GM23338 (cell line): ENCODE measurements at regions not wholly inside any gene's neighbourhood (a gene's known extent, or its start where the extent isn't known, plus 50 kb on each side); places are given as distances from the start of the nearest gene placed in this dataset.

Experiments
- ATAC-seq: fragments of 200-7000 bp; cut with Tn5 transposase; 3 replicates; pipeline ENCODE4 v1.9.1; 2020
- DNase-seq: peaks from one replicate; pipeline ENCODE4 v3.0.0-alpha.2; 2015; ENCODE audit warnings: low spot score
- H2AFZ ChIP-seq: fragments of 200-600 bp; sonication (generic); 2 replicates; pipeline ENCODE4 v1.8.0; 2016; ENCODE audit warnings: antibody characterized with exemption, mild to moderate bottlenecking, moderate library complexity
- H3F3A ChIP-seq: fragments of 200-600 bp; sonication (generic); replicated peaks from 2 replicates; pipeline ENCODE4 v1.8.0; 2017; ENCODE audit warnings: antibody characterized with exemption, mixed run types, low read depth
- H3K27ac ChIP-seq: fragments of 200-600 bp; sonication (generic); 2 replicates; pipeline ENCODE4 v1.6.1; 2016; ENCODE audit warnings: low read depth
- H3K27me3 ChIP-seq: fragments of 200-600 bp; sonication (generic); 2 replicates; pipeline ENCODE4 v1.8.0; 2016; ENCODE audit warnings: mild to moderate bottlenecking, mixed run types, moderate library complexity; ENCODE audit not compliant: insufficient read depth
- H3K36me3 ChIP-seq: fragments of 200-600 bp; sonication (generic); 2 replicates; pipeline ENCODE4 v1.8.0; 2016; ENCODE audit warnings: mild to moderate bottlenecking; ENCODE audit not compliant: insufficient read depth
- H3K4me1 ChIP-seq: fragments of 200-600 bp; sonication (generic); 2 replicates; pipeline ENCODE4 v1.8.0; 2016; ENCODE audit warnings: mild to moderate bottlenecking, moderate library complexity; ENCODE audit not compliant: insufficient read depth
- H3K4me2 ChIP-seq: fragments of 200-600 bp; sonication (generic); 2 replicates; pipeline ENCODE4 v1.7.1; 2017; ENCODE audit warnings: mixed run types
- H3K4me3 ChIP-seq: fragments of 200-600 bp; sonication (generic); 2 replicates; pipeline ENCODE4 v1.6.1; 2016; ENCODE audit warnings: mixed run types
- H3K79me2 ChIP-seq: fragments of 200-600 bp; sonication (generic); replicated peaks from 2 replicates; pipeline ENCODE4 v1.8.0; 2017; ENCODE audit warnings: mild to moderate bottlenecking; ENCODE audit not compliant: insufficient read depth
- H3K9me2 ChIP-seq: fragments of 200-600 bp; sonication (generic); 2 replicates; pipeline ENCODE4 v1.8.0; 2017; ENCODE audit not compliant: insufficient read depth
- H4K20me1 ChIP-seq: fragments of 200-600 bp; sonication (generic); replicated peaks from 2 replicates; pipeline ENCODE4 v1.8.0; 2017; ENCODE audit warnings: mild to moderate bottlenecking; ENCODE audit not compliant: insufficient read depth
- H3K27ac Mint-ChIP-seq: 2 replicates; pipeline ENCODE4 v1.8.0; 2020; ENCODE audit warnings: inconsistent platforms, mild to moderate bottlenecking, moderate library complexity, mixed read lengths
- H3K27me3 Mint-ChIP-seq: 3 replicates; pipeline ENCODE4 v1.8.0; 2022; ENCODE audit warnings: low read depth, mild to moderate bottlenecking, moderate library complexity, mixed read lengths, inconsistent platforms; ENCODE audit not compliant: insufficient read depth, poor library complexity
- H3K36me3 Mint-ChIP-seq: 3 replicates; pipeline ENCODE4 v1.8.0; 2021; ENCODE audit warnings: low read depth, mild to moderate bottlenecking, inconsistent platforms, moderate library complexity, mixed read lengths
- H3K4me1 Mint-ChIP-seq: 3 replicates; pipeline ENCODE4 v1.8.0; 2020; ENCODE audit warnings: mild to moderate bottlenecking, inconsistent platforms, mixed read lengths
- H3K4me3 Mint-ChIP-seq: 3 replicates; pipeline ENCODE4 v1.8.0; 2021; ENCODE audit warnings: moderate library complexity, mild to moderate bottlenecking, inconsistent platforms, mixed read lengths
- H3K9me3 Mint-ChIP-seq: 3 replicates; pipeline ENCODE4 v1.8.0; 2020; ENCODE audit warnings: moderate library complexity, mild to moderate bottlenecking, inconsistent platforms, mixed read lengths
- EZH2 ChIP-seq: fragments of 200-600 bp; sonication (generic); IDR thresholded peaks from one replicate; pipeline ENCODE4 v1.8.0; 2017; ENCODE audit warnings: antibody characterized with exemption, mild to moderate bottlenecking, low read depth; ENCODE audit not compliant: unreplicated experiment
- EZH2phosphoT487 ChIP-seq: fragments of 200-600 bp; sonication (generic); IDR thresholded peaks from one replicate; pipeline ENCODE4 v1.8.1; 2018; ENCODE audit warnings: antibody characterized with exemption; ENCODE audit not compliant: unreplicated experiment
- NANOG ChIP-seq: IDR thresholded peaks from 2 replicates; pipeline ENCODE4 v1.6.1; 2016; ENCODE audit warnings: antibody characterized with exemption, borderline replicate concordance
- POLR2AphosphoS5 ChIP-seq: IDR thresholded peaks from 2 replicates; pipeline ENCODE4 v1.6.1; 2016; ENCODE audit warnings: antibody characterized with exemption, low read depth
- ZNF114 ChIP-seq: fragments of 250-450 bp; sonication (Bioruptor Pico); IDR thresholded peaks from 2 replicates; pipeline ENCODE4 v1.5.0; 2020; ENCODE audit warnings: mild to moderate bottlenecking, moderate library complexity
- TF ChIP-seq, protein P1 (sequence below): fragments of 250-450 bp; sonication (Bioruptor Pico); IDR thresholded peaks from 2 replicates; pipeline ENCODE4 v1.5.0; 2020; ENCODE audit warnings: mild to moderate bottlenecking, moderate library complexity
- TF ChIP-seq, protein P2 (sequence below): IDR thresholded peaks from one replicate; pipeline ENCODE4 v1.6.1; 2018; ENCODE audit warnings: antibody characterized with exemption; ENCODE audit not compliant: unreplicated experiment

DNA sequence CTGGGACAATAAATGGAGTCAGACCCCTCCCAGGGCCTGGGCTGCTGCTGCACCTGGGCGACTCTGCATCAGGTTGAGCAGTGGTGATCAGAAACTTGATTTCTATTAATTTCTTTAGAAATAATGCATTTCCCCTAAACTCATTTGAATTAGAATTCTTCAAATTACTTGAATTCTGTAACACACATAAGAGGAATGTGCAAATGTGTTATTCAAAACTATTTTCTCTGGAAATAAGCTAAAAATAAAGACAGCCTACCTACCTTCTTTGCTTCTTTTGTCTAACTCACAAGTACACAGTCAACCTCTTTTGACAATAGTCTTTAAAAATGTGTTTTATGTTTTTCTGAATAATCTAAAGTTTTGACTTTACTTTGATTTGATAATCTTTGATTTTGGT, 433.0 kb downstream of the KLF12 start (continued):
- TF ChIP-seq EZH2phosphoT487 (no peak), ZNF114 (CRISPR knock-in tag) (no peak), POLR2AphosphoS5 (no peak), EZH2 (no peak)
- TF ChIP-seq, protein P1, sequence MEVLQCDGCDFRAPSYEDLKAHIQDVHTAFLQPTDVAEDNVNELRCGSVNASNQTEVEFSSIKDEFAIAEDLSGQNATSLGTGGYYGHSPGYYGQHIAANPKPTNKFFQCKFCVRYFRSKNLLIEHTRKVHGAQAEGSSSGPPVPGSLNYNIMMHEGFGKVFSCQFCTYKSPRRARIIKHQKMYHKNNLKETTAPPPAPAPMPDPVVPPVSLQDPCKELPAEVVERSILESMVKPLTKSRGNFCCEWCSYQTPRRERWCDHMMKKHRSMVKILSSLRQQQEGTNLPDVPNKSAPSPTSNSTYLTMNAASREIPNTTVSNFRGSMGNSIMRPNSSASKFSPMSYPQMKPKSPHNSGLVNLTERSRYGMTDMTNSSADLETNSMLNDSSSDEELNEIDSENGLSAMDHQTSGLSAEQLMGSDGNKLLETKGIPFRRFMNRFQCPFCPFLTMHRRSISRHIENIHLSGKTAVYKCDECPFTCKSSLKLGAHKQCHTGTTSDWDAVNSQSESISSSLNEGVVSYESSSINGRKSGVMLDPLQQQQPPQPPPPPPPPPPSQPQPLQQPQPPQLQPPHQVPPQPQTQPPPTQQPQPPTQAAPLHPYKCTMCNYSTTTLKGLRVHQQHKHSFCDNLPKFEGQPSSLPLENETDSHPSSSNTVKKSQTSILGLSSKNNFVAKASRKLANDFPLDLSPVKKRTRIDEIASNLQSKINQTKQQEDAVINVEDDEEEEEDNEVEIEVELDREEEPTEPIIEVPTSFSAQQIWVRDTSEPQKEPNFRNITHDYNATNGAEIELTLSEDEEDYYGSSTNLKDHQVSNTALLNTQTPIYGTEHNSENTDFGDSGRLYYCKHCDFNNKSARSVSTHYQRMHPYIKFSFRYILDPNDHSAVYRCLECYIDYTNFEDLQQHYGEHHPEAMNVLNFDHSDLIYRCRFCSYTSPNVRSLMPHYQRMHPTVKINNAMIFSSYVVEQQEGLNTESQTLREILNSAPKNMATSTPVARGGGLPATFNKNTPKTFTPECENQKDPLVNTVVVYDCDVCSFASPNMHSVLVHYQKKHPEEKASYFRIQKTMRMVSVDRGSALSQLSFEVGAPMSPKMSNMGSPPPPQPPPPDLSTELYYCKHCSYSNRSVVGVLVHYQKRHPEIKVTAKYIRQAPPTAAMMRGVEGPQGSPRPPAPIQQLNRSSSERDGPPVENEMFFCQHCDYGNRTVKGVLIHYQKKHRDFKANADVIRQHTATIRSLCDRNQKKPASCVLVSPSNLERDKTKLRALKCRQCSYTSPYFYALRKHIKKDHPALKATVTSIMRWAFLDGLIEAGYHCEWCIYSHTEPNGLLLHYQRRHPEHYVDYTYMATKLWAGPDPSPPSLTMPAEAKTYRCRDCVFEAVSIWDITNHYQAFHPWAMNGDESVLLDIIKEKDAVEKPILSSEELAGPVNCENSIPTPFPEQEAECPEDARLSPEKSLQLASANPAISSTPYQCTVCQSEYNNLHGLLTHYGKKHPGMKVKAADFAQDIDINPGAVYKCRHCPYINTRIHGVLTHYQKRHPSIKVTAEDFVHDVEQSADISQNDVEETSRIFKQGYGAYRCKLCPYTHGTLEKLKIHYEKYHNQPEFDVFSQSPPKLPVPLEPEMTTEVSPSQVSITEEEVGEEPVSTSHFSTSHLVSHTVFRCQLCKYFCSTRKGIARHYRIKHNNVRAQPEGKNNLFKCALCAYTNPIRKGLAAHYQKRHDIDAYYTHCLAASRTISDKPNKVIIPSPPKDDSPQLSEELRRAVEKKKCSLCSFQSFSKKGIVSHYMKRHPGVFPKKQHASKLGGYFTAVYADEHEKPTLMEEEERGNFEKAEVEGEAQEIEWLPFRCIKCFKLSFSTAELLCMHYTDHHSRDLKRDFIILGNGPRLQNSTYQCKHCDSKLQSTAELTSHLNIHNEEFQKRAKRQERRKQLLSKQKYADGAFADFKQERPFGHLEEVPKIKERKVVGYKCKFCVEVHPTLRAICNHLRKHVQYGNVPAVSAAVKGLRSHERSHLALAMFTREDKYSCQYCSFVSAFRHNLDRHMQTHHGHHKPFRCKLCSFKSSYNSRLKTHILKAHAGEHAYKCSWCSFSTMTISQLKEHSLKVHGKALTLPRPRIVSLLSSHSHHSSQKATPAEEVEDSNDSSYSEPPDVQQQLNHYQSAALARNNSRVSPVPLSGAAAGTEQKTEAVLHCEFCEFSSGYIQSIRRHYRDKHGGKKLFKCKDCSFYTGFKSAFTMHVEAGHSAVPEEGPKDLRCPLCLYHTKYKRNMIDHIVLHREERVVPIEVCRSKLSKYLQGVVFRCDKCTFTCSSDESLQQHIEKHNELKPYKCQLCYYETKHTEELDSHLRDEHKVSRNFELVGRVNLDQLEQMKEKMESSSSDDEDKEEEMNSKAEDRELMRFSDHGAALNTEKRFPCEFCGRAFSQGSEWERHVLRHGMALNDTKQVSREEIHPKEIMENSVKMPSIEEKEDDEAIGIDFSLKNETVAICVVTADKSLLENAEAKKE: no peak

DNA sequence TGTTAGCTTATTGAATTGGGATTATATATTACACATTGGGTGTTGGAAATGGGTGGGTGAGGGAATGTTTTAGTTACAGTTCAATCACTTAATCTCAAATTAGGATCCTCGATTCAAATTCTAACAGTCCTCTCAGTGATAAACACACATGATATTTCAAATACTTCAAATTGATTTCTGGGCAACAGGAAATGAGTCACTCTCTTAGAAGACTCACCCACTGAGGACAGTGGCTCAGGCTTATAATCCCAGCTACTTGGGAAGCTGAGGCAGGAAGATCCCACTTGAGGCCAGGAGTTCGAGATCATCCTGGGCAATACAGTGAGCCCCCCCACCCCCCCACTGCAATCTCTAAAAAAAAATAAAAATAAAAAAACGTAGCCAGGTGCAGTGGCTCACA, 435.3 kb downstream of the KLF12 start:
- no peaks in the 10 kb centered on the region for H3F3A ChIP-seq
- Mint-ChIP-seq H3K36me3 (peaks cover 4% of the 10 kb centered on the region; the same call in 1 of the 3 replicates), H3K27me3 (peaks cover 2% of the 10 kb centered on the region), H3K4me1 (peaks cover 60% of the 10 kb centered on the region), H3K9me3 (no peaks in the 10 kb centered on the region), H3K4me3 (no peak overlapping the region), H3K27ac (no peak overlapping the region)
- no peak overlapping the region for H3K4me3 ChIP-seq
- H3K36me3 ChIP-seq: no peaks in the 10 kb centered on the region
- DNase-seq (no peak), ATAC-seq (no peak)
- no peak overlapping the region for H3K27ac ChIP-seq
- H3K27me3 ChIP-seq: no peaks in the 10 kb centered on the region
- no peaks in the 10 kb centered on the region for H4K20me1 ChIP-seq
- H3K4me2 ChIP-seq: no peak overlapping the region
- peaks cover 43% of the 10 kb centered on the region for H3K4me1 ChIP-seq
- H3K79me2 ChIP-seq: no peaks in the 10 kb centered on the region
- H3K9me2 ChIP-seq: no peaks in the 10 kb centered on the region
- no peak overlapping the region for H2AFZ ChIP-seq
- TF ChIP-seq NANOG (no peak), EZH2phosphoT487 (no peak)
- TF ChIP-seq, protein P2, sequence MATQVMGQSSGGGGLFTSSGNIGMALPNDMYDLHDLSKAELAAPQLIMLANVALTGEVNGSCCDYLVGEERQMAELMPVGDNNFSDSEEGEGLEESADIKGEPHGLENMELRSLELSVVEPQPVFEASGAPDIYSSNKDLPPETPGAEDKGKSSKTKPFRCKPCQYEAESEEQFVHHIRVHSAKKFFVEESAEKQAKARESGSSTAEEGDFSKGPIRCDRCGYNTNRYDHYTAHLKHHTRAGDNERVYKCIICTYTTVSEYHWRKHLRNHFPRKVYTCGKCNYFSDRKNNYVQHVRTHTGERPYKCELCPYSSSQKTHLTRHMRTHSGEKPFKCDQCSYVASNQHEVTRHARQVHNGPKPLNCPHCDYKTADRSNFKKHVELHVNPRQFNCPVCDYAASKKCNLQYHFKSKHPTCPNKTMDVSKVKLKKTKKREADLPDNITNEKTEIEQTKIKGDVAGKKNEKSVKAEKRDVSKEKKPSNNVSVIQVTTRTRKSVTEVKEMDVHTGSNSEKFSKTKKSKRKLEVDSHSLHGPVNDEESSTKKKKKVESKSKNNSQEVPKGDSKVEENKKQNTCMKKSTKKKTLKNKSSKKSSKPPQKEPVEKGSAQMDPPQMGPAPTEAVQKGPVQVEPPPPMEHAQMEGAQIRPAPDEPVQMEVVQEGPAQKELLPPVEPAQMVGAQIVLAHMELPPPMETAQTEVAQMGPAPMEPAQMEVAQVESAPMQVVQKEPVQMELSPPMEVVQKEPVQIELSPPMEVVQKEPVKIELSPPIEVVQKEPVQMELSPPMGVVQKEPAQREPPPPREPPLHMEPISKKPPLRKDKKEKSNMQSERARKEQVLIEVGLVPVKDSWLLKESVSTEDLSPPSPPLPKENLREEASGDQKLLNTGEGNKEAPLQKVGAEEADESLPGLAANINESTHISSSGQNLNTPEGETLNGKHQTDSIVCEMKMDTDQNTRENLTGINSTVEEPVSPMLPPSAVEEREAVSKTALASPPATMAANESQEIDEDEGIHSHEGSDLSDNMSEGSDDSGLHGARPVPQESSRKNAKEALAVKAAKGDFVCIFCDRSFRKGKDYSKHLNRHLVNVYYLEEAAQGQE: no peak
